OCI-LY7 (cell line): ENCODE measurements at regions not wholly inside any gene's neighbourhood (a gene's known extent, or its start where the extent isn't known, plus 50 kb on each side); places are given as distances from the start of the nearest gene placed in this dataset.

Source experiments
- EZH2phosphoT487 ChIP-seq: fragments of 200-600 bp; sonication (generic); IDR thresholded peaks from 2 replicates; pipeline ENCODE4 v1.6.1; 2018; ENCODE audit warnings: low read depth, borderline replicate concordance, mild to moderate bottlenecking, mixed run types, antibody characterized with exemption, low read length, moderate library complexity, mixed read lengths
- TF ChIP-seq, protein P1 (sequence below): fragments of 200-600 bp; sonication (generic); conservative IDR thresholded peaks from 2 replicates; pipeline ENCODE4 v1.5.1; 2014; ENCODE audit warnings: mild to moderate bottlenecking, antibody characterized with exemption, low read length, moderate library complexity, mixed read lengths

DNA sequence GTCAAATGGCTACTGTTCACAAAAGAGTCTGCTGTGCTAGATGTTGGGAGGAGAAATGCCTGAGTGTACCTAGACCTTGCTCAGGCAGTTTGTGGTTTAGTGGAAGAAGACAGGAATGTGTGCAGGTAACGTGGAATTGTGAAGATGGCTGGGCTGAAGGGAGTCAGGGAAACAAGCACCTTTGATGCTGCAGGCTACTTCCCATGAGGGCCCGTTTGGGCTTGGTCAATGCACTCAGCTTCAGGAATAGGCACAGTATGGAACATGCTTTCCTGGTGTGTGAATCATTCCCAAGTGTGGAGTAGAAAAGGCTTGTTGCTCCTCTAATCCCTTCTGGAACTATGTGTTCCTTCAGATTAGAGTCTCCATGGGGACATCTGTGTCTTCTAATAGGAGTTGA, 318.3 kb upstream of the MTNR1B start:
- TF ChIP-seq, protein P1, sequence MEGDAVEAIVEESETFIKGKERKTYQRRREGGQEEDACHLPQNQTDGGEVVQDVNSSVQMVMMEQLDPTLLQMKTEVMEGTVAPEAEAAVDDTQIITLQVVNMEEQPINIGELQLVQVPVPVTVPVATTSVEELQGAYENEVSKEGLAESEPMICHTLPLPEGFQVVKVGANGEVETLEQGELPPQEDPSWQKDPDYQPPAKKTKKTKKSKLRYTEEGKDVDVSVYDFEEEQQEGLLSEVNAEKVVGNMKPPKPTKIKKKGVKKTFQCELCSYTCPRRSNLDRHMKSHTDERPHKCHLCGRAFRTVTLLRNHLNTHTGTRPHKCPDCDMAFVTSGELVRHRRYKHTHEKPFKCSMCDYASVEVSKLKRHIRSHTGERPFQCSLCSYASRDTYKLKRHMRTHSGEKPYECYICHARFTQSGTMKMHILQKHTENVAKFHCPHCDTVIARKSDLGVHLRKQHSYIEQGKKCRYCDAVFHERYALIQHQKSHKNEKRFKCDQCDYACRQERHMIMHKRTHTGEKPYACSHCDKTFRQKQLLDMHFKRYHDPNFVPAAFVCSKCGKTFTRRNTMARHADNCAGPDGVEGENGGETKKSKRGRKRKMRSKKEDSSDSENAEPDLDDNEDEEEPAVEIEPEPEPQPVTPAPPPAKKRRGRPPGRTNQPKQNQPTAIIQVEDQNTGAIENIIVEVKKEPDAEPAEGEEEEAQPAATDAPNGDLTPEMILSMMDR: no peak
- no peak for TF ChIP-seq EZH2phosphoT487
